ENCODE measurements at regions not wholly inside any gene's neighbourhood (a gene's known extent, or its start where the extent isn't known, plus 50 kb on each side); places are given as distances from the start of the nearest gene placed in this dataset.

DNA sequence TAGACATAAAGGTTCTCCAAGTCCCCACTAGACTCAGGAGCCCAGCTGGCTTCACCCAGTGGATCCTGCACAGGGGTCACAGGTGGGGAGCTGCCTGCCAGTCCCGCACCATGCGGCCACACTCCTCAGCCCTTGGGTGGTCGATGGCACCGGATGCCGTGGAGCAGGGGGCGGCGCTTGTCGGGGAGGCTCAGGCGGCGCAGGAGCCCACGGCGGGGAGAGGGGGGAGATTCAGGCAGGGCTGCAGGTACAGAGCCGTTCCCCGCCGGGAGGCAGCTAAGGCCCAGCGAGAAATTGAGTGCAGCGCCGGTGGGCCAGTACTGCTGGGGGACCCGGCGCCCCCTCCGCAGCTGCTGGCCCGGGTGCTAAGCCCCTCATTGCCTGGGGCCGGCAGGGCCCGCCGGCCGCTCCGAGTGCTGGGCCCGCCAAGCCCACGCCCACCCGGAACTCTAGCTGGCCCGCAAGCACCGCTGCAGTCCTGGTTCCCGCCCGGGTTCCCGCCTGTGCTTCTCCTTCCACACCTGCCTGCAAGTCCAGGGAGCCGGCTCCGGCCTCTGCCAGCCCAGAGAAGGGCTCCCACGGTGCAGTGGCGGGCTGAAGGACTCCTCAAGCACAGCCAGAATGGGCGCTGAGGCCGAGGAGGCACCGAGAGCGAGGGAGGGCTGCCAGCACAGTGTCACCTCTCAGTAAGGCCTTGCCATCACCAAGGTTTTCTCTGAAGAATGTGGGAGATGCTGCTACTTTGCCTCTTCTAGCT, 58.4 kb upstream of the PPP1R12A start:
- H3K27ac ChIP-seq (ENCODE audit: insufficient read length, low read depth, low read length): no peak overlapping the region
- no peaks in the 10 kb centered on the region for H3K4me1 ChIP-seq (ENCODE audit: insufficient read depth, low read length)
- Mint-ChIP-seq H3K27ac (no peak overlapping the region), H3K27me3 (ENCODE audit: low read depth) (no peaks in the 10 kb centered on the region; the same call in 1 of the 2 replicates), H3K4me3 (no peak overlapping the region), H3K4me1 (no peaks in the 10 kb centered on the region), H3K36me3 (ENCODE audit: insufficient read depth in 1 of 3, low read depth in 3 of 3) (no peaks in the 10 kb centered on the region; a peak in 1 of 7 replicates), H3K9me3 (no peaks in the 10 kb centered on the region; a peak in 1 of 5 replicates)
- no peak overlapping the region for H2BK12ac ChIP-seq (ENCODE audit: insufficient read length, low read depth, low read length)
- no peak overlapping the region for H2AK5ac ChIP-seq (ENCODE audit: insufficient read length, low read length)
- H3K4me2 ChIP-seq (ENCODE audit: insufficient read depth, insufficient read length, low read length): no peak overlapping the region
- H3T11ph ChIP-seq (ENCODE audit: low read length): no peak overlapping the region
- no peak overlapping the region for H3K4ac ChIP-seq (ENCODE audit: low read depth, low read length)
- no peaks in the 10 kb centered on the region for H3K79me2 ChIP-seq (ENCODE audit: insufficient read depth, low read length)
- no peaks in the 10 kb centered on the region for H3K79me1 ChIP-seq (ENCODE audit: insufficient read depth, low read depth, low read length, poor library complexity, severe bottlenecking)
- H3K56ac ChIP-seq (ENCODE audit: insufficient read length, low read depth, low read length): no peak overlapping the region
- H4K5ac ChIP-seq (ENCODE audit: insufficient read length, low read depth, low read length): no peak overlapping the region
- H3K23ac ChIP-seq (ENCODE audit: insufficient read length, low read depth, low read length): no peak overlapping the region
- H2BK20ac ChIP-seq (ENCODE audit: low read depth, low read length, poor library complexity, severe bottlenecking): no peak overlapping the region
- no peaks in the 10 kb centered on the region for H3K23me2 ChIP-seq (ENCODE audit: insufficient read length, low read depth, low read length, poor library complexity, severe bottlenecking)
- H4K91ac ChIP-seq (ENCODE audit: insufficient read length, low read depth, low read length): no peak overlapping the region
- no peak overlapping the region for H3K9ac ChIP-seq (ENCODE audit: extremely low read depth, insufficient read length, low read length)
- no peaks in the 10 kb centered on the region for H3K9me3 ChIP-seq (ENCODE audit: control insufficient read depth, low read depth, low read length)
- no peak overlapping the region for H2BK15ac ChIP-seq (ENCODE audit: low read depth, low read length)
- no peaks in the 10 kb centered on the region for H3K27me3 ChIP-seq (ENCODE audit: insufficient read depth, low read length)
- no peaks in the 10 kb centered on the region for H4K20me1 ChIP-seq (ENCODE audit: control insufficient read depth, insufficient read depth, insufficient read length)
- WGBS (ENCODE audit: extremely low coverage, insufficient read length, low lambda C conversion rate): no CpG with 5 or more reads among the region's 43 CpGs
- H2BK120ac ChIP-seq (ENCODE audit: low read depth, low read length, poor library complexity, severe bottlenecking): no peak overlapping the region
- no peak overlapping the region for H3K18ac ChIP-seq (ENCODE audit: insufficient read length, low read depth, low read length)
- H2BK5ac ChIP-seq (ENCODE audit: insufficient read length, low read length): no peak overlapping the region
- TF ChIP-seq, protein P1, sequence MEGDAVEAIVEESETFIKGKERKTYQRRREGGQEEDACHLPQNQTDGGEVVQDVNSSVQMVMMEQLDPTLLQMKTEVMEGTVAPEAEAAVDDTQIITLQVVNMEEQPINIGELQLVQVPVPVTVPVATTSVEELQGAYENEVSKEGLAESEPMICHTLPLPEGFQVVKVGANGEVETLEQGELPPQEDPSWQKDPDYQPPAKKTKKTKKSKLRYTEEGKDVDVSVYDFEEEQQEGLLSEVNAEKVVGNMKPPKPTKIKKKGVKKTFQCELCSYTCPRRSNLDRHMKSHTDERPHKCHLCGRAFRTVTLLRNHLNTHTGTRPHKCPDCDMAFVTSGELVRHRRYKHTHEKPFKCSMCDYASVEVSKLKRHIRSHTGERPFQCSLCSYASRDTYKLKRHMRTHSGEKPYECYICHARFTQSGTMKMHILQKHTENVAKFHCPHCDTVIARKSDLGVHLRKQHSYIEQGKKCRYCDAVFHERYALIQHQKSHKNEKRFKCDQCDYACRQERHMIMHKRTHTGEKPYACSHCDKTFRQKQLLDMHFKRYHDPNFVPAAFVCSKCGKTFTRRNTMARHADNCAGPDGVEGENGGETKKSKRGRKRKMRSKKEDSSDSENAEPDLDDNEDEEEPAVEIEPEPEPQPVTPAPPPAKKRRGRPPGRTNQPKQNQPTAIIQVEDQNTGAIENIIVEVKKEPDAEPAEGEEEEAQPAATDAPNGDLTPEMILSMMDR (conservative IDR thresholded peaks at IDR 0.05): no peak
- no peak overlapping the region for H2AFZ ChIP-seq (ENCODE audit: low read length)
- no peak overlapping the region for H4K8ac ChIP-seq (replicated peaks; ENCODE audit: insufficient read length, low read depth, low read length)
- DNase-seq: peak; percentile 49
- no peak overlapping the region for H3K14ac ChIP-seq (ENCODE audit: insufficient read depth, low read length)
